ENCODE measurements at regions not wholly inside any gene's neighbourhood (a gene's known extent, or its start where the extent isn't known, plus 50 kb on each side); places are given as distances from the start of the nearest gene placed in this dataset.

DNA sequence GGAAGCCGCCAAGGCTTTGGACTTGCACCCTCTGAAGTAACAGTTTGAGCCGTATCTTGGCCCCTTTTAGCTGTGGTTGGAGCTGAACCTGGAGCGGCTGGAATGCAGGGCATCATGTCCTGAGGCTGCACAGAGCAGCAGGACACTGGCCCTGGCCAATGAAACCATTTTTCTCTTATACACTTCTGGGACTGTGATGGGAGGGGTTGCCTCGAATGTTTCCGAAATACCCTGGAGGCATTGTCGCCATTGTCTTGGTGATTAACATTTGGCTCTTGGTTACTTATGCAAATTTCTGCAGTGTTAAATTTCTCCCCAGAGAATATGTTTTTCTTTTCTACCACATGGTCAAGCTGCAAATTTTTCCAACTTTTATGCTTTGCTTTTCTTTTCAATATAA is 137.2 kb downstream of the MAGEC1 start:
- no peaks in the 10 kb centered on the region for H3K36me3 ChIP-seq (ENCODE audit: control insufficient read depth, insufficient read depth, low read length)
- DNase-seq (ENCODE audit: low read depth in 2 of 2), result no peak
- no peak for TF ChIP-seq EZH2 (IDR thresholded peaks at IDR 0.05; ENCODE audit: low read length, missing control alignments)
- TF ChIP-seq, protein P1, sequence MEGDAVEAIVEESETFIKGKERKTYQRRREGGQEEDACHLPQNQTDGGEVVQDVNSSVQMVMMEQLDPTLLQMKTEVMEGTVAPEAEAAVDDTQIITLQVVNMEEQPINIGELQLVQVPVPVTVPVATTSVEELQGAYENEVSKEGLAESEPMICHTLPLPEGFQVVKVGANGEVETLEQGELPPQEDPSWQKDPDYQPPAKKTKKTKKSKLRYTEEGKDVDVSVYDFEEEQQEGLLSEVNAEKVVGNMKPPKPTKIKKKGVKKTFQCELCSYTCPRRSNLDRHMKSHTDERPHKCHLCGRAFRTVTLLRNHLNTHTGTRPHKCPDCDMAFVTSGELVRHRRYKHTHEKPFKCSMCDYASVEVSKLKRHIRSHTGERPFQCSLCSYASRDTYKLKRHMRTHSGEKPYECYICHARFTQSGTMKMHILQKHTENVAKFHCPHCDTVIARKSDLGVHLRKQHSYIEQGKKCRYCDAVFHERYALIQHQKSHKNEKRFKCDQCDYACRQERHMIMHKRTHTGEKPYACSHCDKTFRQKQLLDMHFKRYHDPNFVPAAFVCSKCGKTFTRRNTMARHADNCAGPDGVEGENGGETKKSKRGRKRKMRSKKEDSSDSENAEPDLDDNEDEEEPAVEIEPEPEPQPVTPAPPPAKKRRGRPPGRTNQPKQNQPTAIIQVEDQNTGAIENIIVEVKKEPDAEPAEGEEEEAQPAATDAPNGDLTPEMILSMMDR (conservative IDR thresholded peaks at IDR 0.05 in 1 of 2, IDR thresholded peaks at IDR 0.05 in 1 of 2; ENCODE audit: low read depth in 1 of 2, low read length in 2 of 2), result no peak
- no peaks in the 10 kb centered on the region for H4K20me1 ChIP-seq (ENCODE audit: control insufficient read depth, extremely low read depth, insufficient read depth, low read length)
- H3K4me3 ChIP-seq (replicated peaks in 1 of 4; ENCODE audit: control extremely low read depth in 1 of 4, insufficient read depth in 1 of 4, low read depth in 3 of 4, low read length in 4 of 4), result no peak overlapping the region
- H3K9ac ChIP-seq (ENCODE audit: insufficient read depth, low read length), result no peak overlapping the region
- no peaks in the 10 kb centered on the region for H3K79me2 ChIP-seq (ENCODE audit: control insufficient read depth, insufficient read depth, low read length)
- no peak overlapping the region for H3K27ac ChIP-seq (ENCODE audit: insufficient read depth, low read length)
- no peaks in the 10 kb centered on the region for H3K4me1 ChIP-seq (ENCODE audit: control insufficient read depth, extremely low read depth, insufficient read depth, low read length)
- H3K9me3 ChIP-seq (ENCODE audit: control insufficient read depth, insufficient read depth, low read depth, low read length), result no peaks in the 10 kb centered on the region
- H3K27me3 ChIP-seq (ENCODE audit: control insufficient read depth, insufficient read depth, low read length), result no peaks in the 10 kb centered on the region
- no peak overlapping the region for H2AFZ ChIP-seq (ENCODE audit: low read length)
- H3K4me2 ChIP-seq (ENCODE audit: extremely low read depth, insufficient read depth, low read length), result no peak overlapping the region

DNA sequence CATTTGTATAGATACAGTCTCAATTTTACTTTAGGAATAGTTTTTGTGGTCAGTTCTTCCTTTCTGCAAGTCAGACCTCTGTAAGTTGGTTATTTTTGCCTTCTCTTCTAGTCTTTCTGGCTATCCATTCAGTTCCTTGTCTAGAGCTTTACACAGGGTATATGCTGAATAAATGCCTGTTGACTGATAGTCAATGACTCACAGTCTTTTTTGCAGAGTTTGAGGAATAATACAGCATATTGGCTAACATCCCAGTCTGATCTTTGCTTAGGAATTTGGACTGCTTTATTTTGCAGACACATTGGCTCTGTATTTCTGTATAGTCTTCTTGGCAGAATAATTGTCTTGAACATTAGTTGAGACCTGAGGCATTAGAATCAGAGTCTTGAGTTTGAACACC is 132.4 kb downstream of the MAGEC1 start:
- H3K27me3 ChIP-seq (ENCODE audit: control insufficient read depth, insufficient read depth, low read length), result no peaks in the 10 kb centered on the region
- no peak overlapping the region for H3K4me3 ChIP-seq (replicated peaks in 1 of 4; ENCODE audit: control extremely low read depth in 1 of 4, insufficient read depth in 1 of 4, low read depth in 3 of 4, low read length in 4 of 4)
- H3K9ac ChIP-seq (ENCODE audit: insufficient read depth, low read length), result no peak overlapping the region
- TF ChIP-seq, protein P1 (conservative IDR thresholded peaks at IDR 0.05 in 1 of 2, IDR thresholded peaks at IDR 0.05 in 1 of 2; ENCODE audit: low read depth in 1 of 2, low read length in 2 of 2), result no peak
- TF ChIP-seq EZH2 (IDR thresholded peaks at IDR 0.05; ENCODE audit: low read length, missing control alignments), result no peak
- H4K20me1 ChIP-seq (ENCODE audit: control insufficient read depth, extremely low read depth, insufficient read depth, low read length), result no peaks in the 10 kb centered on the region
- H3K4me1 ChIP-seq (ENCODE audit: control insufficient read depth, extremely low read depth, insufficient read depth, low read length), result no peaks in the 10 kb centered on the region
- no peaks in the 10 kb centered on the region for H3K9me3 ChIP-seq (ENCODE audit: control insufficient read depth, insufficient read depth, low read depth, low read length)
- no peak overlapping the region for H3K27ac ChIP-seq (ENCODE audit: insufficient read depth, low read length)
- H3K36me3 ChIP-seq (ENCODE audit: control insufficient read depth, insufficient read depth, low read length), result no peaks in the 10 kb centered on the region
- H2AFZ ChIP-seq (ENCODE audit: low read length), result no peak overlapping the region
- DNase-seq (ENCODE audit: low read depth in 2 of 2), result peak; percentile 51 to 55
- no peaks in the 10 kb centered on the region for H3K79me2 ChIP-seq (ENCODE audit: control insufficient read depth, insufficient read depth, low read length)
- H3K4me2 ChIP-seq (ENCODE audit: extremely low read depth, insufficient read depth, low read length), result no peak overlapping the region

DNA sequence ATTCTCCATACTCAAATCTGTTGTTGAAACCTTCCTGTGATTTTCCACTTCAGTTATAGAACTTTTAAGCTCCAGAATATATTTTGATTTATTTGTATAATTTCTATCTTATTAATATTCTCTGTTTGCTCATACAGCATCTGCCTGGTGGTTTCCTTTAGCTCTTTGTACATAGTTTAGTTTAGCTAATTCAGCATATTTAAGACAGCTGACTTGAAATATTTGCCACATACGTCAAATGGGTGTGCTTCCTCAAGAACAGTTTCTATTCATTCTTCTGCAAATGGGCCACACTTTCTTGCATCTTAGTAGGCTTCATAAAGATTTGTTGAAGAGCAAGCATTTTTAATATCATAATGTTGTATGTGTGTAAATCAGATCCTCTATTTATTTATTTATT is 101.8 kb downstream of the MAGEC1 start:
- Histone ChIP-seq H3K4me3 (replicated peaks in 1 of 4; ENCODE audit: control extremely low read depth in 1 of 4, insufficient read depth in 1 of 4, low read depth in 3 of 4, low read length in 4 of 4) (no peak overlapping the region), H3K27me3 (ENCODE audit: control insufficient read depth, insufficient read depth, low read length) (no peaks in the 10 kb centered on the region), H3K4me1 (ENCODE audit: control insufficient read depth, extremely low read depth, insufficient read depth, low read length) (no peaks in the 10 kb centered on the region), H4K20me1 (ENCODE audit: control insufficient read depth, extremely low read depth, insufficient read depth, low read length) (no peaks in the 10 kb centered on the region), H3K4me2 (ENCODE audit: extremely low read depth, insufficient read depth, low read length) (no peak overlapping the region), H2AFZ (ENCODE audit: low read length) (no peak overlapping the region), H3K9me3 (ENCODE audit: control insufficient read depth, insufficient read depth, low read depth, low read length) (no peaks in the 10 kb centered on the region), H3K9ac (ENCODE audit: insufficient read depth, low read length) (no peak overlapping the region), H3K27ac (ENCODE audit: insufficient read depth, low read length) (no peak overlapping the region), H3K79me2 (ENCODE audit: control insufficient read depth, insufficient read depth, low read length) (no peaks in the 10 kb centered on the region), H3K36me3 (ENCODE audit: control insufficient read depth, insufficient read depth, low read length) (no peaks in the 10 kb centered on the region)
- no peak for DNase-seq (ENCODE audit: low read depth in 2 of 2)
- no peak for TF ChIP-seq EZH2 (IDR thresholded peaks at IDR 0.05; ENCODE audit: low read length, missing control alignments)
- TF ChIP-seq, protein P1 (conservative IDR thresholded peaks at IDR 0.05 in 1 of 2, IDR thresholded peaks at IDR 0.05 in 1 of 2; ENCODE audit: low read depth in 1 of 2, low read length in 2 of 2), result no peak

Measured in fibroblast of lung (primary cell).